Midbrain (tissue), 1 donor: ENCODE measurements at regions not wholly inside any gene's neighbourhood (a gene's known extent, or its start where the extent isn't known, plus 50 kb on each side); places are given as distances from the start of the nearest gene placed in this dataset.
A peak's percentile ranks its signal among the peaks of the same experiment; 100 is the strongest.
"Not testable (repeated sequence)": the region's sequence is repeated elsewhere in the genome, so short reads cannot be mapped to it uniquely, and the experiment has no call there.

Experiments used
- DNase-seq: peaks from one replicate; lab custom pipeline; 2025; lab: John Stamatoyannopoulos, UW

- no peak for DNase-seq
Measured at GRCh38 chr1:221025956-221026355, 146.7 kb downstream of the HLX start.

- no peak for DNase-seq
Measured at GRCh38 chr1:221029981-221030649, 150.9 kb downstream of the HLX start.

GRCh38 chr1:221030990-221031389 lies 151.7 kb downstream of the HLX start:
- DNase-seq = no peak

GRCh38 chr1:221031458-221032203 lies 152.4 kb downstream of the HLX start:
- no peak for DNase-seq

GRCh38 chr1:221032204-221032585 lies 153.0 kb downstream of the HLX start:
- DNase-seq = no peak

- no peak for DNase-seq
Measured at GRCh38 chr1:221032637-221033280, 153.5 kb downstream of the HLX start.

GRCh38 chr1:221035662-221036153 lies 156.5 kb downstream of the HLX start:
- no peak for DNase-seq

GRCh38 chr1:221039616-221040015 lies 160.4 kb downstream of the HLX start:
- DNase-seq = no peak

- DNase-seq = no peak
Measured at GRCh38 chr1:221040101-221040500, 160.9 kb downstream of the HLX start.

- DNase-seq = no peak
Measured at GRCh38 chr1:221040691-221041285, 161.5 kb downstream of the HLX start.

GRCh38 chr1:221044538-221044937 lies 165.3 kb downstream of the HLX start:
- DNase-seq = no peak

- no peak for DNase-seq
Measured at GRCh38 chr1:221045151-221045550, 165.9 kb downstream of the HLX start.

- peak; percentile 11 for DNase-seq
Measured at GRCh38 chr1:221045842-221046831, 166.9 kb downstream of the HLX start.

- not testable (repeated sequence) for DNase-seq
Measured at GRCh38 chr1:221051391-221051790, 172.1 kb downstream of the HLX start.

GRCh38 chr1:221053889-221054288 lies 174.6 kb downstream of the HLX start:
- DNase-seq = no peak

GRCh38 chr1:221059506-221059905 lies 180.3 kb downstream of the HLX start:
- no peak for DNase-seq

GRCh38 chr1:221063651-221064050 lies 184.4 kb downstream of the HLX start:
- DNase-seq = no peak

- DNase-seq = no peak
Measured at GRCh38 chr1:221066351-221067001, 187.2 kb downstream of the HLX start.

GRCh38 chr1:221067721-221068120 lies 188.5 kb downstream of the HLX start:
- DNase-seq = no peak

GRCh38 chr1:221069178-221069903 lies 190.1 kb downstream of the HLX start:
- no peak for DNase-seq
